ENCODE measurements at regions not wholly inside any gene's neighbourhood (a gene's known extent, or its start where the extent isn't known, plus 50 kb on each side); places are given as distances from the start of the nearest gene placed in this dataset.

GRCh38 chr5:92444888-92445287 lies 1061.8 kb upstream of the ARRDC3 start:
- no peak for TF ChIP-seq CTCF (IDR thresholded peaks at IDR 0.05)
- POLR2A ChIA-PET = no interaction called here
- no peaks in the 10 kb centered on the region for H3K4me1 Mint-ChIP-seq (ENCODE audit: low read depth)
- H3K9me3 Mint-ChIP-seq = peaks cover 4% of the 10 kb centered on the region
- H3K36me3 Mint-ChIP-seq (ENCODE audit: low read depth) = no peaks in the 10 kb centered on the region
- DNase-seq (no peak), ATAC-seq (no peak)
- intact Hi-C loops (cut with micrococcal nuclease) = no loop called here
- no peak overlapping the region for H3K4me3 Mint-ChIP-seq
- H3K27ac Mint-ChIP-seq = no peak overlapping the region
- CTCF ChIA-PET = no interaction called here
- H3K27me3 Mint-ChIP-seq = no peaks in the 10 kb centered on the region

GRCh38 chr5:92435781-92436180 lies 1052.7 kb upstream of the ARRDC3 start:
- H3K4me3 Mint-ChIP-seq = no peak overlapping the region
- no peak for ATAC-seq
- peaks cover 18% of the 10 kb centered on the region for H3K9me3 Mint-ChIP-seq
- ChIA-PET POLR2A (no interaction called here), CTCF (no interaction called here)
- H3K4me1 Mint-ChIP-seq (ENCODE audit: low read depth) = no peaks in the 10 kb centered on the region
- no peaks in the 10 kb centered on the region for H3K36me3 Mint-ChIP-seq (ENCODE audit: low read depth)
- no peak for DNase-seq
- H3K27ac Mint-ChIP-seq = no peak overlapping the region
- H3K27me3 Mint-ChIP-seq = no peaks in the 10 kb centered on the region
- intact Hi-C loops (cut with micrococcal nuclease) = no loop called here
- TF ChIP-seq CTCF (IDR thresholded peaks at IDR 0.05) = no peak

GRCh38 chr5:92429646-92430045 lies 1046.5 kb upstream of the ARRDC3 start:
- no peaks in the 10 kb centered on the region for H3K27me3 Mint-ChIP-seq
- no peak for DNase-seq
- no peak overlapping the region for H3K4me3 Mint-ChIP-seq
- ATAC-seq = no peak
- no peak for TF ChIP-seq CTCF (IDR thresholded peaks at IDR 0.05)
- peaks cover 2% of the 10 kb centered on the region for H3K9me3 Mint-ChIP-seq
- POLR2A ChIA-PET = no interaction called here
- CTCF ChIA-PET = no interaction called here
- intact Hi-C loops (cut with micrococcal nuclease) = no loop called here
- H3K36me3 Mint-ChIP-seq (ENCODE audit: low read depth) = no peaks in the 10 kb centered on the region
- H3K27ac Mint-ChIP-seq = no peak overlapping the region
- no peaks in the 10 kb centered on the region for H3K4me1 Mint-ChIP-seq (ENCODE audit: low read depth)

GRCh38 chr5:92428415-92428814 lies 1045.3 kb upstream of the ARRDC3 start:
- intact Hi-C loops (cut with micrococcal nuclease) = no loop called here
- Mint-ChIP-seq H3K4me3 (no peak overlapping the region), H3K36me3 (ENCODE audit: low read depth) (no peaks in the 10 kb centered on the region), H3K9me3 (peaks cover 6% of the 10 kb centered on the region), H3K4me1 (ENCODE audit: low read depth) (no peaks in the 10 kb centered on the region), H3K27me3 (no peaks in the 10 kb centered on the region), H3K27ac (no peak overlapping the region)
- POLR2A ChIA-PET = no interaction called here
- TF ChIP-seq CTCF (IDR thresholded peaks at IDR 0.05) = no peak
- CTCF ChIA-PET = no interaction called here
- ATAC-seq (no peak), DNase-seq (no peak)

GRCh38 chr5:92424785-92425426 lies 1041.8 kb upstream of the ARRDC3 start:
- no peak overlapping the region for H3K4me3 Mint-ChIP-seq
- CTCF ChIA-PET = no interaction called here
- intact Hi-C loops (cut with micrococcal nuclease) = no loop called here

More at GRCh38 chr5:92424785-92425426, 1041.8 kb upstream of the ARRDC3 start:
- DNase-seq (no peak), ATAC-seq (no peak)
- peaks cover 15% of the 10 kb centered on the region for H3K9me3 Mint-ChIP-seq
- H3K27ac Mint-ChIP-seq = no peak overlapping the region
- no peaks in the 10 kb centered on the region for H3K4me1 Mint-ChIP-seq (ENCODE audit: low read depth)
- H3K36me3 Mint-ChIP-seq (ENCODE audit: low read depth) = no peaks in the 10 kb centered on the region
- TF ChIP-seq CTCF (IDR thresholded peaks at IDR 0.05) = no peak
- no peaks in the 10 kb centered on the region for H3K27me3 Mint-ChIP-seq
- POLR2A ChIA-PET = no interaction called here

All from activated CD8-positive, alpha-beta T cell treated with anti-CD3 and anti-CD28 coated beads for 36 hours (primary cell).